Stromal cell of bone marrow (primary cell): ENCODE measurements at regions not wholly inside any gene's neighbourhood (a gene's known extent, or its start where the extent isn't known, plus 50 kb on each side); places are given as distances from the start of the nearest gene placed in this dataset.

Experiments used
- DNase-seq: peaks from one replicate; pipeline ENCODE4 v3.0.0-alpha.2; 2012; ENCODE audit warnings: low read depth

- no peak for DNase-seq
Observed at GRCh38 chr16:6374821-6375220, 957.8 kb upstream of the RBFOX1 start.

- no peak for DNase-seq
Observed at GRCh38 chr16:6364846-6365245, 967.8 kb upstream of the RBFOX1 start.

GRCh38 chr16:6363896-6364607 is 968.6 kb upstream of the RBFOX1 start:
- no peak for DNase-seq

- no peak for DNase-seq
Observed at GRCh38 chr16:6363396-6363795, 969.2 kb upstream of the RBFOX1 start.

GRCh38 chr16:6362321-6362720 is 970.3 kb upstream of the RBFOX1 start:
- no peak for DNase-seq

- DNase-seq = no peak
Observed at GRCh38 chr16:6360641-6361040, 972.0 kb upstream of the RBFOX1 start.

GRCh38 chr16:6356911-6357310 is 975.7 kb upstream of the RBFOX1 start:
- DNase-seq = no peak

GRCh38 chr16:6349725-6350124 is 982.9 kb upstream of the RBFOX1 start:
- no peak for DNase-seq

- DNase-seq = no peak
Observed at GRCh38 chr16:6345090-6345489, 987.6 kb upstream of the RBFOX1 start.

- DNase-seq = no peak
Observed at GRCh38 chr16:6343157-6343556, 989.5 kb upstream of the RBFOX1 start.

GRCh38 chr16:6341981-6342380 is 990.7 kb upstream of the RBFOX1 start:
- DNase-seq = no peak

GRCh38 chr16:6335072-6335471 is 997.6 kb upstream of the RBFOX1 start:
- DNase-seq = no peak

- no peak for DNase-seq
Observed at GRCh38 chr16:6331770-6332169, 1000.9 kb upstream of the RBFOX1 start.

- DNase-seq = no peak
Observed at GRCh38 chr16:6317934-6318333, 1014.7 kb upstream of the RBFOX1 start.

GRCh38 chr16:6309271-6309670 is 1023.4 kb upstream of the RBFOX1 start:
- no peak for DNase-seq

GRCh38 chr16:6308176-6308575 is 1024.5 kb upstream of the RBFOX1 start:
- DNase-seq = no peak

- no peak for DNase-seq
Observed at GRCh38 chr16:6300523-6300922, 1032.1 kb upstream of the RBFOX1 start.

GRCh38 chr16:6297666-6298410 is 1034.8 kb upstream of the RBFOX1 start:
- DNase-seq = no peak

GRCh38 chr16:6286176-6286575 is 1046.5 kb upstream of the RBFOX1 start:
- no peak for DNase-seq

GRCh38 chr16:6284731-6285130 is 1047.9 kb upstream of the RBFOX1 start:
- no peak for DNase-seq

GRCh38 chr16:6281994-6282393 is 1050.7 kb upstream of the RBFOX1 start:
- DNase-seq = no peak

- DNase-seq = no peak
Observed at GRCh38 chr16:6281274-6281673, 1051.4 kb upstream of the RBFOX1 start.

- DNase-seq = no peak
Observed at GRCh38 chr16:6280055-6280454, 1052.6 kb upstream of the RBFOX1 start.

- no peak for DNase-seq
Observed at GRCh38 chr16:6279286-6279685, 1053.4 kb upstream of the RBFOX1 start.
